Adrenal gland (tissue), 5 donors: ENCODE measurements at regions not wholly inside any gene's neighbourhood (a gene's known extent, or its start where the extent isn't known, plus 50 kb on each side); places are given as distances from the start of the nearest gene placed in this dataset.

Experiments used
- CTCF ChIP-seq, 6 experiments: fragments of 450-650 bp in 4 of 6; fragments of 200-600 bp in 2 of 6; sonication (generic) in 1 of 6; IDR thresholded peaks; 1 replicate in 5 of 6; 2 replicates in 1 of 6; pipeline versions ENCODE4 v1.5.1 to v1.8.0; 2016 to 2021; ENCODE audit warnings: antibody characterized with exemption in 6 of 6, mild to moderate bottlenecking in 2 of 6, moderate library complexity in 1 of 6
- POLR2A ChIP-seq, 2 donors: fragments of 450-650 bp; IDR thresholded peaks; one replicate each; pipeline ENCODE4 v1.6.1; 2017; ENCODE audit warnings: antibody characterized with exemption in 2 of 2, mild to moderate bottlenecking in 2 of 2, moderate library complexity in 1 of 2
- donor health status: DM: no; HTN: no; CAD: no.

GRCh38 chr1:157233131-157233530 is 94.9 kb upstream of the ETV3 start:
- TF ChIP-seq POLR2A (IDR thresholded peaks at IDR 0.05): no peak
- TF ChIP-seq CTCF (IDR thresholded peaks at IDR 0.05): no peak
